Osteoblast (primary cell): ENCODE measurements at regions not wholly inside any gene's neighbourhood (a gene's known extent, or its start where the extent isn't known, plus 50 kb on each side); places are given as distances from the start of the nearest gene placed in this dataset.

Experiments used
- DNase-seq: peaks from one replicate; pipeline ENCODE4 v3.0.0; 2011; ENCODE audit warnings: low spot score, mixed read lengths; ENCODE audit not compliant: insufficient read length; ENCODE audit errors: missing footprints
- H2AFZ ChIP-seq: 2 replicates; pipeline ENCODE4 v1.6.0; 2011; ENCODE audit warnings: mild to moderate bottlenecking, low read length
- H3K27ac ChIP-seq: 2 replicates; pipeline ENCODE4 v1.5.1; 2011; ENCODE audit warnings: mild to moderate bottlenecking, low read depth, low read length, moderate library complexity
- H3K27me3 ChIP-seq: 2 replicates; pipeline ENCODE4 v1.6.0; 2012; ENCODE audit warnings: mild to moderate bottlenecking, control low read depth, inconsistent platforms, low read length, moderate library complexity; ENCODE audit not compliant: insufficient read depth
- H3K36me3 ChIP-seq: 2 replicates; pipeline ENCODE4 v1.5.1; 2011; ENCODE audit warnings: mild to moderate bottlenecking, low read length, control low read depth, moderate library complexity; ENCODE audit not compliant: insufficient read depth
- H3K4me1 ChIP-seq: 2 replicates; pipeline ENCODE4 v1.5.1; 2011; ENCODE audit warnings: mild to moderate bottlenecking, low read length, control low read depth, moderate library complexity; ENCODE audit not compliant: insufficient read depth
- H3K4me2 ChIP-seq: 2 replicates; pipeline ENCODE4 v1.6.0; 2011; ENCODE audit warnings: mild to moderate bottlenecking, low read length; ENCODE audit not compliant: insufficient read depth
- H3K4me3 ChIP-seq: fragments of 200-600 bp; sonication (generic); 3 replicates; pipeline ENCODE4 v1.5.1; 2012; ENCODE audit warnings: mild to moderate bottlenecking, low read length, inconsistent platforms; ENCODE audit not compliant: insufficient read depth
- H3K79me2 ChIP-seq: 2 replicates; pipeline ENCODE4 v1.6.0; 2012; ENCODE audit warnings: mild to moderate bottlenecking, low read length, control low read depth, inconsistent platforms; ENCODE audit not compliant: insufficient read depth
- H3K9me3 ChIP-seq: 2 replicates; pipeline ENCODE4 v1.5.1; 2011; ENCODE audit warnings: low read depth, low read length, control low read depth
- H4K20me1 ChIP-seq: 2 replicates; pipeline ENCODE4 v1.6.0; 2012; ENCODE audit warnings: mild to moderate bottlenecking, low read length, control low read depth; ENCODE audit not compliant: insufficient read depth
- CTCF ChIP-seq: IDR thresholded peaks from 2 replicates; pipeline ENCODE4 v1.5.1; 2011; ENCODE audit warnings: mild to moderate bottlenecking, low read depth, low read length, moderate library complexity; ENCODE audit errors: extremely low read depth

- Histone ChIP-seq H3K79me2 (no peaks in the 10 kb centered on the region), H3K4me1 (no peaks in the 10 kb centered on the region), H3K9me3 (no peaks in the 10 kb centered on the region), H4K20me1 (no peaks in the 10 kb centered on the region), H3K36me3 (no peaks in the 10 kb centered on the region), H3K27ac (no peak overlapping the region), H3K4me3 (no peak overlapping the region), H3K27me3 (no peaks in the 10 kb centered on the region), H2AFZ (no peak overlapping the region), H3K4me2 (no peak overlapping the region)
- no peak for TF ChIP-seq CTCF
- no peak for DNase-seq
Measured at GRCh38 chr3:153903430-153903829, 217.8 kb upstream of the ARHGEF26 start.

- Histone ChIP-seq H3K4me1 (no peaks in the 10 kb centered on the region), H3K4me3 (no peak overlapping the region), H3K9me3 (no peaks in the 10 kb centered on the region), H3K79me2 (no peaks in the 10 kb centered on the region), H3K4me2 (no peak overlapping the region), H3K27ac (no peak overlapping the region), H3K36me3 (no peaks in the 10 kb centered on the region), H2AFZ (no peak overlapping the region), H4K20me1 (no peaks in the 10 kb centered on the region), H3K27me3 (no peaks in the 10 kb centered on the region)
- no peak for DNase-seq
- no peak for TF ChIP-seq CTCF
Measured at GRCh38 chr3:153906366-153906765, 214.8 kb upstream of the ARHGEF26 start.

- Histone ChIP-seq H3K27ac (no peak overlapping the region), H3K4me1 (no peaks in the 10 kb centered on the region), H2AFZ (no peak overlapping the region), H3K4me2 (no peak overlapping the region), H4K20me1 (no peaks in the 10 kb centered on the region), H3K36me3 (no peaks in the 10 kb centered on the region), H3K9me3 (no peaks in the 10 kb centered on the region), H3K4me3 (no peak overlapping the region), H3K27me3 (no peaks in the 10 kb centered on the region), H3K79me2 (no peaks in the 10 kb centered on the region)
- no peak for TF ChIP-seq CTCF
- DNase-seq = no peak
Measured at GRCh38 chr3:153910387-153910786, 210.8 kb upstream of the ARHGEF26 start.

GRCh38 chr3:153911116-153911515 is 210.1 kb upstream of the ARHGEF26 start:
- Histone ChIP-seq H2AFZ (no peak overlapping the region), H3K4me1 (no peaks in the 10 kb centered on the region), H3K79me2 (no peaks in the 10 kb centered on the region), H3K36me3 (no peaks in the 10 kb centered on the region), H3K4me3 (no peak overlapping the region), H3K4me2 (no peak overlapping the region), H3K9me3 (no peaks in the 10 kb centered on the region), H3K27me3 (no peaks in the 10 kb centered on the region), H4K20me1 (no peaks in the 10 kb centered on the region), H3K27ac (no peak overlapping the region)
- DNase-seq = no peak
- no peak for TF ChIP-seq CTCF
